CD4-positive, CD25-positive, alpha-beta regulatory T cell (primary cell): ENCODE measurements at regions not wholly inside any gene's neighbourhood (a gene's known extent, or its start where the extent isn't known, plus 50 kb on each side); places are given as distances from the start of the nearest gene placed in this dataset.
"Not testable (repeated sequence)": the region's sequence is repeated elsewhere in the genome, so short reads cannot be mapped to it uniquely, and the experiment has no call there.

Experiments
- ATAC-seq, 2 donors: fragments of 150-1000 bp; cut with Tn5 transposase; one replicate each; pipeline ENCODE4 v1.10.0; 2021; ENCODE audit warnings: low read depth in 2 of 2, moderate number of reproducible peaks in 2 of 2, moderate library complexity in 1 of 2
- DNase-seq, 3 donors: peaks; one replicate each; pipeline versions ENCODE4 v3.0.0 to v3.0.0-alpha.2; 2012 to 2022; ENCODE audit warnings: mixed read lengths in 1 of 3
- H3K27ac ChIP-seq: one replicate; pipeline ENCODE4 v1.7.0; 2013; ENCODE audit warnings: mild to moderate bottlenecking, low read length; ENCODE audit not compliant: insufficient read depth, poor library complexity, severe bottlenecking
- H3K27me3 ChIP-seq: one replicate; pipeline ENCODE4 v1.7.0; 2013; ENCODE audit warnings: low read length; ENCODE audit not compliant: control insufficient read depth, insufficient read depth
- H3K36me3 ChIP-seq: one replicate; pipeline ENCODE4 v1.7.0; 2013; ENCODE audit warnings: mild to moderate bottlenecking, low read length, moderate library complexity; ENCODE audit not compliant: control insufficient read depth, insufficient read depth
- H3K4me1 ChIP-seq: 2 replicates; pipeline ENCODE4 v1.7.0; 2013; ENCODE audit warnings: mild to moderate bottlenecking, low read length; ENCODE audit not compliant: insufficient read depth, control insufficient read depth, poor library complexity, severe bottlenecking
- H3K4me3 ChIP-seq: one replicate; pipeline ENCODE4 v1.7.0; 2013; ENCODE audit warnings: low read depth, mild to moderate bottlenecking, low read length, moderate library complexity
- H3K9me3 ChIP-seq, 2 experiments: 1 replicate in 1 of 2; 2 replicates in 1 of 2; pipeline ENCODE4 v1.7.0; 2013; ENCODE audit warnings: low read length in 2 of 2, mild to moderate bottlenecking in 1 of 2, moderate library complexity in 1 of 2; ENCODE audit not compliant: control insufficient read depth in 2 of 2
- H3K27ac Mint-ChIP-seq, 3 donors: one replicate each; pipeline ENCODE4 v1.8.0; 2020 to 2022; ENCODE audit warnings: mild to moderate bottlenecking in 3 of 3, mixed read lengths in 3 of 3, moderate library complexity in 2 of 3
- H3K27me3 Mint-ChIP-seq: one replicate; pipeline ENCODE4 v1.8.0; 2022; ENCODE audit warnings: mild to moderate bottlenecking, mixed read lengths
- H3K36me3 Mint-ChIP-seq: one replicate; pipeline ENCODE4 v1.8.0; 2020; ENCODE audit warnings: mixed read lengths
- H3K4me1 Mint-ChIP-seq, 4 donors: one replicate each; pipeline ENCODE4 v1.8.0; 2020 to 2022; ENCODE audit warnings: mixed read lengths in 4 of 4, mild to moderate bottlenecking in 1 of 4
- H3K4me3 Mint-ChIP-seq, 4 donors: one replicate each; pipeline ENCODE4 v1.8.0; 2020 to 2022; ENCODE audit warnings: mild to moderate bottlenecking in 4 of 4, mixed read lengths in 4 of 4, moderate library complexity in 3 of 4
- H3K9me3 Mint-ChIP-seq, 7 donors: one replicate each; pipeline ENCODE4 v1.8.0; 2020 to 2022; ENCODE audit warnings: mixed read lengths in 7 of 7, mild to moderate bottlenecking in 3 of 7, moderate library complexity in 2 of 7

DNA sequence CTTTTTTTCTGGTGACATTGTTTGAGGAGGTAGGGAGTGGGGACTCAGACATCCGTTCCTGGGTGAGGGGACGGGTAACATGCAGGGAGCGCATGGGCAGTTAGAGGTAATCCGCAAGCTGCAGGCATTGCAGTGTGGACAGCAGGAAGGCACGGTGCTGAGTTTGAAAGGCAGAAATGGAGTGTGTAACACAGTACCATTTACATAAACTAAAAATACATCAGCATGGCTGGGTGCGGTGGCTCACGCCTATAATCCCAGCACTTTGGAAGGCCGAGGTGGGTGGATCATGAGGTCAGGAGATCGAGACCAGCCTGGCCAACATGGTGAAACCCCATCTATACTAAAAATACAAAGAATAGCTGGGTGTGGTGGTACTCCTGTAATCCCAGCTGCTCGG, 109.3 kb upstream of the EXOC2 start:
- H3K4me1 Mint-ChIP-seq, H3K36me3 ChIP-seq, H3K4me3 ChIP-seq, H3K36me3 Mint-ChIP-seq, ATAC-seq, H3K9me3 ChIP-seq, H3K4me3 Mint-ChIP-seq, H3K4me1 ChIP-seq, H3K27ac ChIP-seq, DNase-seq, H3K27ac Mint-ChIP-seq, H3K9me3 Mint-ChIP-seq: not testable (repeated sequence)
- peaks cover 14% of the 10 kb centered on the region for H3K27me3 ChIP-seq
- peaks cover 45% of the 10 kb centered on the region for H3K27me3 Mint-ChIP-seq

DNA sequence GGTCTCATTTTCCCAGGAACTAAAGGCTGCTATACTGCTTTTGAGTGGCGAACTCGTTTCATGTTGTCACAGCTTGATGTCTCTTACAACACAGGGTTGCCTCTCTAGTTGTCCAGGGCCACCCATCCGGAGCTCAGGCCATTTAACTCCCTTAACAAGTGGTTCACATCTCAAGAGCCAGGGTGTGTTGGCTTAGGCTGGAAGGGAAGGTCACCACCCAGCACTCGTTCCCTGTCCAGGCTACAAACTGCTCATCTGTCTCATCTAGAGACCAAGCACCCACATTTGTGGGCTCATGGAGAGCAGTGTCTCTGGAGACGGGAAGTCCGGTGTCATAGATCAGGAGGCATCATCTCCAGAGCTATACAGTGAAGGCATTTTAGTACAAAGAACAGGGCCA, 106.8 kb upstream of the EXOC2 start:
- H3K27ac Mint-ChIP-seq: no peak overlapping the region
- H3K4me3 Mint-ChIP-seq: no peak overlapping the region
- H3K4me1 ChIP-seq: peaks cover 3% of the 10 kb centered on the region

DNA sequence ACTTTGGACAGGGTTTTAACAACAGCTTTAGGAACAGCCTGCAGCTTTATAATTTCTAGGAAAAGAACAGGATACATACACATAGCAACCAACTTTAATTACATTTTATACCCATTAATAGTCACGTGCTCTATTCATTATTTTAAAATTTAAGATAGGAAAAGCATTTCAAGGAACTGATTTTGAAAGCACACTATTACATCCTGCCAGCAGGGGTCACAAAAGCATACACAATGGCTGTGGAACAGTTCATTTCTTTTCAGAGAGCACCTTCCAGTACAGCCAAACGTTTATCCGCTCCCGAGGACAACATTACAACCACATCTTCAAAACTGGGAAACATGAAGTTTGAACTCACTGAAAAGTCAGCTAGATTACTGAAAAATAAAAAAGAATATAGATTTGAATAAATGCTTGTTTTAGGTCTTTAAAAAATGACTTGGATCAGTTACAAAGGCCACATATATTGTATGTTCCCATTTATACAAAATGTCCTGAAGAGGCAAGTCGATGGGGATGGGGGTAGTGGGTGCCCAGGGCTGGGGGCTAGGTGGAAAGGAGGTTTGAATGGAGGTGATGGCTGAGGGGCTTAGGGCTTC, 104.6 kb upstream of the EXOC2 start:
- no peaks in the 10 kb centered on the region for H3K36me3 ChIP-seq
- H3K27me3 ChIP-seq: peaks cover 31% of the 10 kb centered on the region
- Mint-ChIP-seq H3K4me3 (no peak overlapping the region), H3K36me3 (no peaks in the 10 kb centered on the region), H3K27ac (no peak overlapping the region), H3K4me1 (peaks cover 0 to 3% (median 0%) of the 10 kb centered on the region in 4 donors), H3K9me3 (peaks cover 0 to 1% (median 0%) of the 10 kb centered on the region in 7 donors), H3K27me3 (peaks cover 75% of the 10 kb centered on the region)
- H3K4me1 ChIP-seq: peaks cover 3% of the 10 kb centered on the region
- DNase-seq (peak; percentile 3 to 60 (median 19)), ATAC-seq (no peak)
- H3K27ac ChIP-seq: no peak overlapping the region
- no peaks in the 10 kb centered on the region for H3K9me3 ChIP-seq
- H3K4me3 ChIP-seq: no peak overlapping the region

More for the DNA sequence above, 106.8 kb upstream of the EXOC2 start:
- no peaks in the 10 kb centered on the region for H3K36me3 Mint-ChIP-seq
- Histone ChIP-seq H3K4me3 (no peak overlapping the region), H3K9me3 (no peaks in the 10 kb centered on the region), H3K27ac (no peak overlapping the region), H3K27me3 (peaks cover 27% of the 10 kb centered on the region), H3K36me3 (no peaks in the 10 kb centered on the region)
- H3K4me1 Mint-ChIP-seq: peaks cover 0 to 3% (median 0%) of the 10 kb centered on the region in 4 donors
- ATAC-seq (no peak), DNase-seq (no peak)
- H3K27me3 Mint-ChIP-seq: peaks cover 63% of the 10 kb centered on the region
- H3K9me3 Mint-ChIP-seq: peaks cover 0 to 1% (median 0%) of the 10 kb centered on the region in 7 donors

DNA sequence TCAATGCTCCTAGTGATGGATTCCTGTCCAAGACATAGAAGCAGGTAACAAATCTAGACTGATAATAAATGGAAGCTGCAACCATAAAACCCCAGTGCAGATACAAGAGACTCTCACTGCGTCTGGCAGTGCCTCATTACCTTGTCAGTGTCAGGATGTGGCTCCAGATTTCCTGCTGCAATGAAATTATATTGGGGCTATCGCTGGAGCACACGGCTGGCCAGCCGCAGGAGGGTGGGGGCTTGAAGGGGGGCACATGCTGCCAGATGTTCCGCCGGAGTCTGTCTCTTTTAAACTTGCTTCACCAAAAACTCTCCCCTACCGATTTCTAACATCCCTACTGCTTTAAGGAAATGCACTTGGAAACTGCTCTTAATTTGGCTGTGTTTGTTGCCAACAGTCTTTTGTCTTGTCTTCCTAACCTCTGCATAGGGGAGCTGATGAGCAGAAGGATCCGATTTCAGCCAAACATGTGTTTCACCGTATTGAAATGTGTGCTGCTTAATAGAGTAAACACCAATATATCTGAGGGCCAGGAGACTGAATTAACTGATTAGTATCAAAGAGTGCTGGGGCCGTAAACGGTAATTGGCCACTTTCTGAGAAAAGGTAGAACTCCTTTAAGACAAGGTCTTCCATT, 102.2 kb upstream of the EXOC2 start:
- Histone ChIP-seq H3K4me3 (no peak overlapping the region), H3K27ac (no peak overlapping the region), H3K36me3 (no peaks in the 10 kb centered on the region), H3K27me3 (peaks cover 29% of the 10 kb centered on the region), H3K4me1 (peaks cover 3% of the 10 kb centered on the region), H3K9me3 (no peaks in the 10 kb centered on the region)
- peaks cover 66% of the 10 kb centered on the region for H3K27me3 Mint-ChIP-seq
- DNase-seq: no peak
- no peak overlapping the region for H3K4me3 Mint-ChIP-seq
- peaks cover 5% of the 10 kb centered on the region for H3K36me3 Mint-ChIP-seq
- peaks cover 0 to 1% (median 0%) of the 10 kb centered on the region in 7 donors for H3K9me3 Mint-ChIP-seq
- ATAC-seq: no peak
- no peak overlapping the region for H3K27ac Mint-ChIP-seq
- peaks cover 0 to 3% (median 0%) of the 10 kb centered on the region in 4 donors for H3K4me1 Mint-ChIP-seq

GRCh38 chr6:793261-793660, 100.3 kb upstream of the EXOC2 start:
- H3K27ac ChIP-seq: no peak overlapping the region
- no peak overlapping the region for H3K27ac Mint-ChIP-seq
- peaks cover 0 to 1% (median 0%) of the 10 kb centered on the region in 7 donors for H3K9me3 Mint-ChIP-seq
- DNase-seq (no peak), ATAC-seq (no peak)
- peaks cover 6% of the 10 kb centered on the region for H3K36me3 Mint-ChIP-seq
- H3K4me3 ChIP-seq: no peak overlapping the region
- H3K36me3 ChIP-seq: no peaks in the 10 kb centered on the region
- no peak overlapping the region for H3K4me3 Mint-ChIP-seq
- no peaks in the 10 kb centered on the region for H3K9me3 ChIP-seq
- H3K27me3 ChIP-seq: peaks cover 28% of the 10 kb centered on the region
- peaks cover 0 to 3% (median under 1%) of the 10 kb centered on the region in 4 donors for H3K4me1 Mint-ChIP-seq
- peaks cover 58% of the 10 kb centered on the region for H3K27me3 Mint-ChIP-seq
- H3K4me1 ChIP-seq: peaks cover 3% of the 10 kb centered on the region

DNA sequence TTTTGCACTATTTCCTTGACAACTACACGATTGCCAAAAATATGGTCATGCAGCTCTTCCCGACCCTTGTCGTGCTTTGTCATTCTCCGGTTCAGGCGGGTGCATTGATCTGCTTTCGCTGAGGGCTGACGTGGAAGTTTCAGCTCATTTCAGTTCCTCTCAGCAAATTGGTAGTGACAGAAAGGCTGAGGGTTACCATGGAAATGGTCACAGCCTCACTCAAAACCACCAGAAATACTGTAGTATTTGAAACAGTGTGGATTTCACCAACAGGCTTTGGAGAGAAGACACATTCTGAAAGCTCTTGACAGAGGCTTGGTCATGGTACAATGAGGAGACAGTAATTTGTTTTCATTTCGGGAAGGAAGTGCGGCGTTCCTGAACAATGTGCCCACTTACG, 99.7 kb upstream of the EXOC2 start:
- Histone ChIP-seq H3K36me3 (no peaks in the 10 kb centered on the region), H3K9me3 (no peaks in the 10 kb centered on the region), H3K4me1 (peaks cover 2% of the 10 kb centered on the region), H3K27ac (no peak overlapping the region), H3K27me3 (peaks cover 23% of the 10 kb centered on the region), H3K4me3 (no peak overlapping the region)
- Mint-ChIP-seq H3K36me3 (peaks cover 6% of the 10 kb centered on the region), H3K4me1 (peaks cover 0 to 7% (median 6%) of the 10 kb centered on the region in 4 donors), H3K9me3 (peaks cover 0 to 1% (median 0%) of the 10 kb centered on the region in 7 donors), H3K4me3 (no peak overlapping the region), H3K27ac (no peak overlapping the region), H3K27me3 (peaks cover 57% of the 10 kb centered on the region)
- ATAC-seq (no peak), DNase-seq (no peak)

GRCh38 chr6:788058-788457, 95.1 kb upstream of the EXOC2 start:
- ATAC-seq (no peak), DNase-seq (peak in 1 of 3 donors; percentile 9)
- Histone ChIP-seq H3K36me3 (no peaks in the 10 kb centered on the region), H3K9me3 (no peaks in the 10 kb centered on the region), H3K4me1 (no peaks in the 10 kb centered on the region), H3K4me3 (no peak overlapping the region), H3K27me3 (peaks cover 3% of the 10 kb centered on the region), H3K27ac (no peak overlapping the region)
- no peak overlapping the region for H3K27ac Mint-ChIP-seq
- H3K4me1 Mint-ChIP-seq: peaks cover 0 to 10% (median 7%) of the 10 kb centered on the region in 4 donors
- peaks cover 18% of the 10 kb centered on the region for H3K27me3 Mint-ChIP-seq
- peaks cover 0 to 4% (median 0%) of the 10 kb centered on the region in 7 donors for H3K9me3 Mint-ChIP-seq
- H3K36me3 Mint-ChIP-seq: peaks cover 6% of the 10 kb centered on the region
- no peak overlapping the region for H3K4me3 Mint-ChIP-seq
